ENCODE measurements at regions not wholly inside any gene's neighbourhood (a gene's known extent, or its start where the extent isn't known, plus 50 kb on each side); places are given as distances from the start of the nearest gene placed in this dataset.
"Not testable (repeated sequence)": the region's sequence is repeated elsewhere in the genome, so short reads cannot be mapped to it uniquely, and the experiment has no call there.

GRCh38 chrX:137195296-137195695 lies 161.5 kb upstream of the GPR101 start:
- no peak for DNase-seq

- DNase-seq: peak; percentile 34 to 45
Measured at GRCh38 chrX:137194164-137194563, 160.4 kb upstream of the GPR101 start.

- no peak for DNase-seq
Measured at GRCh38 chrX:137187540-137187939, 153.7 kb upstream of the GPR101 start.

GRCh38 chrX:137178392-137178791 lies 144.6 kb upstream of the GPR101 start:
- DNase-seq: peak in 1 of 2 experiments; percentile 1

GRCh38 chrX:137172317-137172948 lies 138.6 kb upstream of the GPR101 start:
- DNase-seq: no peak

GRCh38 chrX:137171626-137172025 lies 137.8 kb upstream of the GPR101 start:
- DNase-seq: no peak

GRCh38 chrX:137166591-137166990 lies 132.8 kb upstream of the GPR101 start:
- DNase-seq: peak in 1 of 2 experiments; percentile 0

- DNase-seq: no peak
Measured at GRCh38 chrX:137164329-137164728, 130.5 kb upstream of the GPR101 start.

- no peak for DNase-seq
Measured at GRCh38 chrX:137151403-137151802, 117.6 kb upstream of the GPR101 start.

- no peak for DNase-seq
Measured at GRCh38 chrX:137143864-137144263, 110.1 kb upstream of the GPR101 start.

GRCh38 chrX:137122651-137123050 lies 88.9 kb upstream of the GPR101 start:
- DNase-seq: not testable (repeated sequence)

GRCh38 chrX:137119049-137119448 lies 85.3 kb upstream of the GPR101 start:
- DNase-seq: no peak

- no peak for DNase-seq
Measured at GRCh38 chrX:137118536-137118935, 84.7 kb upstream of the GPR101 start.

GRCh38 chrX:137118136-137118535 lies 84.3 kb upstream of the GPR101 start:
- DNase-seq: no peak

GRCh38 chrX:137107877-137108276 lies 74.1 kb upstream of the GPR101 start:
- not testable (repeated sequence) for DNase-seq

- DNase-seq: no peak
Measured at GRCh38 chrX:137101273-137101990, 67.6 kb upstream of the GPR101 start.
